ENCODE measurements at regions not wholly inside any gene's neighbourhood (a gene's known extent, or its start where the extent isn't known, plus 50 kb on each side); places are given as distances from the start of the nearest gene placed in this dataset.
"Not testable (repeated sequence)": the region's sequence is repeated elsewhere in the genome, so short reads cannot be mapped to it uniquely, and the experiment has no call there.

DNA sequence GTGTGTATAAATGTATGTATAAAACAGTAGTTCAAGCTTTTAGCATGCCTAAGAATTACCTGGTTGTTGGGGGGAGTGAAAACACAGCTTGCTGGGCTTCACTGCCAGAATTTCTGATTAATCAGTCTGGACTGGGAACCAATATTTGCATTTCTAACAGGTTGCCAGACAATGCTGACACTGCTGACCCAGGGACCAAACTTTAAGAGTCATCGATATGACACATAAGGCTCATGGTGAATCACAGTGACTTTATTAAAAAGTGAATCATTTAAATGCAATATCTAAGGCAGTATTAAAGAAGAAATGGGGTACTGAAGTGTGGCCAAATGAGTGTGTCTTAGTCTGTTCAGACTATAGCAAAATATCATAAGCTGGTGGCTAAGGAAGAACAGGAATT, 195.9 kb upstream of the DTNA start:
- Histone ChIP-seq H3K27ac (ENCODE audit: low read depth in 1 of 3, low read length in 2 of 3) (no peak overlapping the region), H3K36me3 (ENCODE audit: control insufficient read depth in 3 of 3, insufficient read depth in 2 of 3, low read depth in 1 of 3, low read length in 3 of 3) (no peaks in the 10 kb centered on the region), H3K27me3 (ENCODE audit: control insufficient read depth in 3 of 3, insufficient read depth in 3 of 3, low read length in 3 of 3) (no peaks in the 10 kb centered on the region), H3K4me1 (ENCODE audit: control insufficient read depth in 3 of 3, insufficient read depth in 2 of 3, low read depth in 1 of 3, low read length in 2 of 3) (no peaks in the 10 kb centered on the region), H3K4me3 (ENCODE audit: low read depth in 1 of 3, low read length in 3 of 3) (no peak overlapping the region), H3K9me3 (ENCODE audit: control insufficient read depth in 2 of 2, insufficient read depth in 1 of 2, low read depth in 1 of 2, low read length in 1 of 2) (peaks cover 0 to 15% of the 10 kb centered on the region in 2 donors)
- WGBS, 3 donors, result 79 to 98% (median 97%) methylated on average over 1 of the region's 1 CpG
- DNase-seq (no peak), FAIRE-seq (no peak)

DNA sequence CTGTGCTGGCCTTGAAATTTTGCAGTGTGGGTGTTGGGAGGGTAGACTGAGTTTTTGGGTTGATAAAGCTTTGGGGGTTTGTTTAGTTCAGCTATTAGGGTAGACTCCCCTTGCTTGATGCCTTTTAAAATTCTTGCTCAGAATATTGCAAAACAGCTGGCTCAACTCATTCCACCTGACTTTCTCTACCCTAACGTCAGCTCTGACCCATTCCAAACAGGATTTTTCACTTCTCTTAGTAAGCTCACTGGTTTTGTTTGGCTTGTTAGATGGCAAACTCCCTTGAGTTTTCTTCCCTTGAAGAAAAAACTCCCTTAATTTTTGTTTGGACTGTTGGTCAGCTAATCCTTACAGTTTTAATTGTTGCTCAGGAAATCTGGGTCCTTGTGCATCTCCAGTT, 195.1 kb upstream of the DTNA start:
- H3K27me3 ChIP-seq (ENCODE audit: control insufficient read depth in 3 of 3, insufficient read depth in 3 of 3, low read length in 3 of 3), result no peaks in the 10 kb centered on the region
- DNase-seq (no peak), FAIRE-seq (no peak)
- no peaks in the 10 kb centered on the region for H3K36me3 ChIP-seq (ENCODE audit: control insufficient read depth in 3 of 3, insufficient read depth in 2 of 3, low read depth in 1 of 3, low read length in 3 of 3)
- no peak overlapping the region for H3K4me3 ChIP-seq (ENCODE audit: low read depth in 1 of 3, low read length in 3 of 3)
- no peaks in the 10 kb centered on the region for H3K4me1 ChIP-seq (ENCODE audit: control insufficient read depth in 3 of 3, insufficient read depth in 2 of 3, low read depth in 1 of 3, low read length in 2 of 3)
- H3K27ac ChIP-seq (ENCODE audit: low read depth in 1 of 3, low read length in 2 of 3), result no peak overlapping the region
- 57 to 62% (median 61%) methylated on average over 1 of the region's 1 CpG for WGBS, 3 donors
- H3K9me3 ChIP-seq (ENCODE audit: control insufficient read depth in 2 of 2, insufficient read depth in 1 of 2, low read depth in 1 of 2, low read length in 1 of 2), result peaks cover 0 to 15% of the 10 kb centered on the region in 2 donors

DNA sequence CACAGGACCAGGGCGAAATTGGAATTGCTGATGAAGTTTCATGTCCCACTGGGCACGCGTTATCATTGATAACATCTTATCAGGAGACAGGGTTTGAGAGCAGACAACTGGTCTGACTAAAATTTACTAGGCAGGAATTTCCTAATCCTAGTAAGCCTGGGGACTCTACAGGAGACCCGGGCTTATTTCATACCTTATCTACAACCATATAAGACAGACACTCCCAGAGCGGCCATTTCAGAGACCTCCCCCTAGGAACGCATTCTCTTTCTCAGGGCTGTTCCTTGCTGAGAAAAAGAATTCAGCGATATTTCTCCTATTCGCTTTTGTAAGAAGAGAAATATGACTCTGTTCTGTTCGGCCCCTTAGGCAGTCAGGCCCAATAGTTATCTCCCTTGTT, 193.7 kb upstream of the DTNA start:
- H3K27ac ChIP-seq (ENCODE audit: low read depth in 1 of 3, low read length in 2 of 3); H3K27me3 ChIP-seq (ENCODE audit: control insufficient read depth in 3 of 3, insufficient read depth in 3 of 3, low read length in 3 of 3); H3K36me3 ChIP-seq (ENCODE audit: control insufficient read depth in 3 of 3, insufficient read depth in 2 of 3, low read depth in 1 of 3, low read length in 3 of 3); H3K4me1 ChIP-seq (ENCODE audit: control insufficient read depth in 3 of 3, insufficient read depth in 2 of 3, low read depth in 1 of 3, low read length in 2 of 3); FAIRE-seq; DNase-seq; H3K4me3 ChIP-seq (ENCODE audit: low read depth in 1 of 3, low read length in 3 of 3): not testable (repeated sequence)
- peaks cover 0 to 15% of the 10 kb centered on the region in 2 donors for H3K9me3 ChIP-seq (ENCODE audit: control insufficient read depth in 2 of 2, insufficient read depth in 1 of 2, low read depth in 1 of 2, low read length in 1 of 2)
- 82 to 89% (median 84%) methylated on average over 9 of the region's 9 CpGs for WGBS, 3 donors

DNA sequence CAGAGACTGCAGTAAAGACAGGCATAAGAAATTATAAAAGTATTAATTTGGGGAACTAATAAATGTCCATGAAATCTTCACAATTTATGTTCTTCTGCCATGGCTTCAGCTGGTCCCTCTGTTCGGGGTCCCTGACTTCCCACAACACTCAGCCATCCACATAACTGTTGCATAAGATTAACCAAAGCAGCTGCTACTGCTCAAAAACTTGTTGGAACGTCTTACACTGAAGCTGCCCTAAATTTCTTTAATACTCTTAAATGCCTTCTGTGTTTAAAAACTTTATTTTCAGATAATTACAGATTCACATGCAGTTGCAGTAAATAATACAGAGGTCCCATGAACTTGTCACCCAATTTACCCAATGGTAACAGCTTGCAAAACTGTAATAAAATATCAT, 193.1 kb upstream of the DTNA start:
- WGBS, 3 donors, result 66 to 79% (median 73%) methylated on average over 2 of the region's 2 CpGs
- FAIRE-seq, result not testable (repeated sequence)

GRCh38 chr18:34521040-34521439, 189.1 kb upstream of the DTNA start:
- WGBS, 3 donors, result 64 to 79% (median 79%) methylated on average over 2 of the region's 2 CpGs
- Histone ChIP-seq H3K36me3 (ENCODE audit: control insufficient read depth in 3 of 3, insufficient read depth in 2 of 3, low read depth in 1 of 3, low read length in 3 of 3) (no peaks in the 10 kb centered on the region), H3K27ac (ENCODE audit: low read depth in 1 of 3, low read length in 2 of 3) (no peak overlapping the region), H3K27me3 (ENCODE audit: control insufficient read depth in 3 of 3, insufficient read depth in 3 of 3, low read length in 3 of 3) (no peaks in the 10 kb centered on the region), H3K4me3 (ENCODE audit: low read depth in 1 of 3, low read length in 3 of 3) (no peak overlapping the region), H3K9me3 (ENCODE audit: control insufficient read depth in 2 of 2, insufficient read depth in 1 of 2, low read depth in 1 of 2, low read length in 1 of 2) (peaks cover 0 to 6% of the 10 kb centered on the region in 2 donors), H3K4me1 (ENCODE audit: control insufficient read depth in 3 of 3, insufficient read depth in 2 of 3, low read depth in 1 of 3, low read length in 2 of 3) (no peaks in the 10 kb centered on the region)
- FAIRE-seq (no peak), DNase-seq (no peak)

More for the DNA sequence above, 193.1 kb upstream of the DTNA start:
- not testable (repeated sequence) for H3K27me3 ChIP-seq (ENCODE audit: control insufficient read depth in 3 of 3, insufficient read depth in 3 of 3, low read length in 3 of 3); H3K4me1 ChIP-seq (ENCODE audit: control insufficient read depth in 3 of 3, insufficient read depth in 2 of 3, low read depth in 1 of 3, low read length in 2 of 3); H3K27ac ChIP-seq (ENCODE audit: low read depth in 1 of 3, low read length in 2 of 3); DNase-seq; H3K36me3 ChIP-seq (ENCODE audit: control insufficient read depth in 3 of 3, insufficient read depth in 2 of 3, low read depth in 1 of 3, low read length in 3 of 3); H3K4me3 ChIP-seq (ENCODE audit: low read depth in 1 of 3, low read length in 3 of 3)
- H3K9me3 ChIP-seq (ENCODE audit: control insufficient read depth in 2 of 2, insufficient read depth in 1 of 2, low read depth in 1 of 2, low read length in 1 of 2), result peaks cover 0 to 15% of the 10 kb centered on the region in 2 donors

- Histone ChIP-seq H3K36me3 (ENCODE audit: control insufficient read depth in 3 of 3, insufficient read depth in 2 of 3, low read depth in 1 of 3, low read length in 3 of 3) (no peaks in the 10 kb centered on the region), H3K4me3 (ENCODE audit: low read depth in 1 of 3, low read length in 3 of 3) (no peak overlapping the region), H3K4me1 (ENCODE audit: control insufficient read depth in 3 of 3, insufficient read depth in 2 of 3, low read depth in 1 of 3, low read length in 2 of 3) (no peaks in the 10 kb centered on the region), H3K9me3 (ENCODE audit: control insufficient read depth in 2 of 2, insufficient read depth in 1 of 2, low read depth in 1 of 2, low read length in 1 of 2) (no peaks in the 10 kb centered on the region), H3K27me3 (ENCODE audit: control insufficient read depth in 3 of 3, insufficient read depth in 3 of 3, low read length in 3 of 3) (no peaks in the 10 kb centered on the region), H3K27ac (ENCODE audit: low read depth in 1 of 3, low read length in 2 of 3) (no peak overlapping the region)
- WGBS, 3 donors, result 63 to 85% (median 69%) methylated on average over 3 of the region's 3 CpGs
- no peak for DNase-seq
- FAIRE-seq, result no peak
Observed at GRCh38 chr18:34522603-34523002, 187.5 kb upstream of the DTNA start.

DNA sequence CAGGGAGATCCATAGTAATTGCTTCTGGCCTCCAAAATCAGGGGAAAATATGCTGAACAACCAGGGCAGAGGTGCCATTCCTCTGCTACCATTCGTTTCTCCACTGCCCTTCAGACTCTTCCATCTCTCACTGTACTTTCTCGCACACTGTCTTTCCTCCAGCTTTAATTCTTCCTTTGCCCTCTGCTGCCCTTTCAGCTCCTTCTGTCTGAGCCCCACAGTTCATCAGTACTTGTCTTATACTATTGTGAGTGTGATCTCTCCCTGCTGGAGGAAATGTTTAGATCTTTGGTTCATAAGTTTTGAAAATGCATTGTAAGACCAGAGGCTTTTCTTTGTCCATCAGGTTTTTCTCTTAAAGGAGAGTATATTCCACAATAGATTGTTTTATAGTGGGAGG, 184.9 kb upstream of the DTNA start:
- Histone ChIP-seq H3K4me1 (ENCODE audit: control insufficient read depth in 3 of 3, insufficient read depth in 2 of 3, low read depth in 1 of 3, low read length in 2 of 3) (no peaks in the 10 kb centered on the region), H3K27ac (ENCODE audit: low read depth in 1 of 3, low read length in 2 of 3) (no peak overlapping the region), H3K9me3 (ENCODE audit: control insufficient read depth in 2 of 2, insufficient read depth in 1 of 2, low read depth in 1 of 2, low read length in 1 of 2) (no peaks in the 10 kb centered on the region), H3K27me3 (ENCODE audit: control insufficient read depth in 3 of 3, insufficient read depth in 3 of 3, low read length in 3 of 3) (no peaks in the 10 kb centered on the region), H3K36me3 (ENCODE audit: control insufficient read depth in 3 of 3, insufficient read depth in 2 of 3, low read depth in 1 of 3, low read length in 3 of 3) (no peaks in the 10 kb centered on the region), H3K4me3 (ENCODE audit: low read depth in 1 of 3, low read length in 3 of 3) (no peak overlapping the region)
- WGBS, 3 donors, result 52 to 60% (median 54%) methylated on average over 2 of the region's 2 CpGs
- DNase-seq (no peak), FAIRE-seq (no peak)

- DNase-seq (no peak), FAIRE-seq (no peak)
- Histone ChIP-seq H3K4me3 (ENCODE audit: low read depth in 1 of 3, low read length in 3 of 3) (no peak overlapping the region), H3K9me3 (ENCODE audit: control insufficient read depth in 2 of 2, insufficient read depth in 1 of 2, low read depth in 1 of 2, low read length in 1 of 2) (no peaks in the 10 kb centered on the region), H3K27ac (ENCODE audit: low read depth in 1 of 3, low read length in 2 of 3) (no peak overlapping the region), H3K27me3 (ENCODE audit: control insufficient read depth in 3 of 3, insufficient read depth in 3 of 3, low read length in 3 of 3) (no peaks in the 10 kb centered on the region), H3K36me3 (ENCODE audit: control insufficient read depth in 3 of 3, insufficient read depth in 2 of 3, low read depth in 1 of 3, low read length in 3 of 3) (no peaks in the 10 kb centered on the region), H3K4me1 (ENCODE audit: control insufficient read depth in 3 of 3, insufficient read depth in 2 of 3, low read depth in 1 of 3, low read length in 2 of 3) (no peaks in the 10 kb centered on the region)
- WGBS, 3 donors, result 88 to 94% (median 89%) methylated on average over 3 of the region's 3 CpGs
Observed at GRCh38 chr18:34528177-34528576, 181.9 kb upstream of the DTNA start.

Measured in small intestine (tissue), 7 donors.